ENCODE measurements at regions not wholly inside any gene's neighbourhood (a gene's known extent, or its start where the extent isn't known, plus 50 kb on each side); places are given as distances from the start of the nearest gene placed in this dataset.

DNA sequence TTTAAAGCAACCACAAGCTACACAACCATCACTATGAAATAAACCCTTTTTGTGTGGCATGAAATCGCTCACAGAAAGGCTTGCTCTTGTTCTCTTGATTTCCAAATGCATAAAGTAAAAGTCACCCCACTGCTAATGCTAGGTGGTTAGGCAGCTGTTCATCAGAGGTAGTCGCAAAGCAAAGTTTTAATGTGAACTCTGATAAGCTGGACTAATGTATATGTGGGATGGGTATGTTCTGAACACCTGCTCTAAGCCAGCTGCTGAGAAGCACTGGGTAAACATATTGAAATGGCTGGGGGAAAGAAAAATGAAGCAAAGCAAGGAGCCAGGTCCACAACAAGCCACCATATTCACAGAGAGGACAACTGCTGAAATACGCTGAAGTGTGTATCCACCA lies 142.3 kb downstream of the KLF12 start:
- TF ChIP-seq, protein P1, sequence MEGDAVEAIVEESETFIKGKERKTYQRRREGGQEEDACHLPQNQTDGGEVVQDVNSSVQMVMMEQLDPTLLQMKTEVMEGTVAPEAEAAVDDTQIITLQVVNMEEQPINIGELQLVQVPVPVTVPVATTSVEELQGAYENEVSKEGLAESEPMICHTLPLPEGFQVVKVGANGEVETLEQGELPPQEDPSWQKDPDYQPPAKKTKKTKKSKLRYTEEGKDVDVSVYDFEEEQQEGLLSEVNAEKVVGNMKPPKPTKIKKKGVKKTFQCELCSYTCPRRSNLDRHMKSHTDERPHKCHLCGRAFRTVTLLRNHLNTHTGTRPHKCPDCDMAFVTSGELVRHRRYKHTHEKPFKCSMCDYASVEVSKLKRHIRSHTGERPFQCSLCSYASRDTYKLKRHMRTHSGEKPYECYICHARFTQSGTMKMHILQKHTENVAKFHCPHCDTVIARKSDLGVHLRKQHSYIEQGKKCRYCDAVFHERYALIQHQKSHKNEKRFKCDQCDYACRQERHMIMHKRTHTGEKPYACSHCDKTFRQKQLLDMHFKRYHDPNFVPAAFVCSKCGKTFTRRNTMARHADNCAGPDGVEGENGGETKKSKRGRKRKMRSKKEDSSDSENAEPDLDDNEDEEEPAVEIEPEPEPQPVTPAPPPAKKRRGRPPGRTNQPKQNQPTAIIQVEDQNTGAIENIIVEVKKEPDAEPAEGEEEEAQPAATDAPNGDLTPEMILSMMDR (IDR thresholded peaks at IDR 0.05; ENCODE audit: control insufficient read depth, insufficient read depth, low read depth, low read length, missing control alignments), result no peak
- DNase-seq (ENCODE audit: low read depth), result no peak
- no peak overlapping the region for H3K4me3 ChIP-seq (ENCODE audit: control insufficient read depth, low read depth, low read length)

DNA sequence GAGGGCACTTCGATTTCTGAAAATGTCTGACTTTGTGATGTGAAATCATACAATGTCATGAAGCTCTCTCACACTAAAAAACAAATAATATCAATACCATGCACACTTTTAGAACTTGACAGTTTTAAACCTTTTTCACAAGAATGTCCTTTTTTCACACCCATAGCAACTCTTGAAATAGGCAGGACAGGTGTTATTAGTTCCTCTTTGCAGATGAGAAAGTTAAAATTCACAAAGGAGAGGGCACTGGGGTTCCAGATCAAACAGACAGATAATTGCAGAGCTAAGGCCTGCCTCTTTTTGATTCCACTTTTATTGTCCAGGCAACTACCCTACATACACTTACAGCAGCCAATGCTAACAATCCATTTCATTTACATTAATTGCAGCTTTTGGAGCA lies 142.8 kb downstream of the KLF12 start:
- no peak overlapping the region for H3K4me3 ChIP-seq (ENCODE audit: control insufficient read depth, low read depth, low read length)
- DNase-seq (ENCODE audit: low read depth), result no peak
- TF ChIP-seq, protein P1 (IDR thresholded peaks at IDR 0.05; ENCODE audit: control insufficient read depth, insufficient read depth, low read depth, low read length, missing control alignments), result no peak

DNA sequence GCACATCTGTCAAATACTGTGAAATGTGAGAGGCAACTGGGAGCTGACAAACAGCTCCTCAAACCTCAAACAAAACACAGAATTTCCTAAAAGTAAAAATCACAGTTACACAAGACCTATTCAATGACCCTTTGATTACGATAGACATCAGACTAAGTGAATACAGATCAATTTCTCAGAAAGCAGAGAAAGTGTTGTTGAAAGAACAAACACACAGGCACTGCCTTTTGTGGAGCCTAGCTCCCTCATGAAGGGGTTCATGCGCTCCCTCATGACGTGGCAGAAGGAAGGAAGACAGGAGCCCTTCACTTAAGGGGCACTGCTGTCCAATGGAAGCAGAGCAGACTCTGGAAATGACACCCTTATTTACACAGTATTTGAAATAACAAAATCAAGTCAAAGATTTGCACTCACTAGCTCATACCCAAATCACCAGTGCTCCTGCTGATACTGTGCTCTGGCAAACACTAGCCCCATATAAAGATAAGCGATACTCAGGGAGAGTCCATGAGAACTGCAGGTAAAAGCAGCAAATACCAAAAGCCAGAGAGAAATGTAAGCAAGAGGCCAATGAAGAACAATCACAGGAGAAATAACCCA lies 144.9 kb downstream of the KLF12 start:
- TF ChIP-seq, protein P1 (IDR thresholded peaks at IDR 0.05; ENCODE audit: control insufficient read depth, insufficient read depth, low read depth, low read length, missing control alignments), result no peak
- H3K4me3 ChIP-seq (ENCODE audit: control insufficient read depth, low read depth, low read length), result no peak overlapping the region
- no peak for DNase-seq (ENCODE audit: low read depth)

DNA sequence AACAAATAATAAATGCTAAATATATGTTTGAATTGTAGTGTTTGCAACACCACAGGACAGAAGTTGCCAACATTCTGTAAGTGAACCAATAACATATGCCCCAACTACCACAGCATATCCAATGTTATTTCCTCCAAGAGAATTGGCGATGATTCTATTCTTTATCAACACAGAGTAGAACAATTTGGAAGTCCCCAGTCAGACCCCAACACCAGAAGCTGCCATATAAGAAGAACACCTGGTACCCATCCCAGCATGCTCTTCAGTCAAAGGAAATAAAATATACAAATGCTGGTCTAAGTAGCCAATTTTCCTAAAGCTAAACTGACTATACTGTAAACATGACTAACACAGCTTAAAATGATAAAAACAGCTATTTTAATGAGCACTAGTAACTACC lies 145.7 kb downstream of the KLF12 start:
- TF ChIP-seq, protein P1 (IDR thresholded peaks at IDR 0.05; ENCODE audit: control insufficient read depth, insufficient read depth, low read depth, low read length, missing control alignments), result no peak
- no peak for DNase-seq (ENCODE audit: low read depth)
- no peak overlapping the region for H3K4me3 ChIP-seq (ENCODE audit: control insufficient read depth, low read depth, low read length)

DNA sequence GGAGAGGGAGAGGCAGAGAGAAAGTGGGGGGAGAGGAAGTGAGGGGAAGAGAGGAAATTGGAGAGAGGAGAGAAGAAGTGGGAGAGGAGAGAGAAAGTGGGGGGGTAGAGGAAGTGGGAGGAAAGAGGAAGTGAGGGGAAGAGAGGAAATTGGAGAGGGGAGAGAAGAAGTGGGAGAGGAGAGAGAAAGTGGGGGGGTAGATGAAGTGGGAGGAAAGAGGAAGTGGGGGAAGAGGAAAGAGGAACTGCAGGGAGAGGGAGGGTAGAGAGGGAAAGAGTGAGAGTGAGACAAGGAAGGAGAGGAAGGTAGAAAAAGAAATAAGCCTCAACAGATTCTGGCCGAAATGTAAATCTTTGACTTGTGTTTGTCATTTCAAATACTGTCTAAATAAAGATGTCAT lies 146.6 kb downstream of the KLF12 start:
- TF ChIP-seq, protein P1 (IDR thresholded peaks at IDR 0.05; ENCODE audit: control insufficient read depth, insufficient read depth, low read depth, low read length, missing control alignments), result no peak
- no peak for DNase-seq (ENCODE audit: low read depth)
- H3K4me3 ChIP-seq (ENCODE audit: control insufficient read depth, low read depth, low read length), result no peak overlapping the region

DNA sequence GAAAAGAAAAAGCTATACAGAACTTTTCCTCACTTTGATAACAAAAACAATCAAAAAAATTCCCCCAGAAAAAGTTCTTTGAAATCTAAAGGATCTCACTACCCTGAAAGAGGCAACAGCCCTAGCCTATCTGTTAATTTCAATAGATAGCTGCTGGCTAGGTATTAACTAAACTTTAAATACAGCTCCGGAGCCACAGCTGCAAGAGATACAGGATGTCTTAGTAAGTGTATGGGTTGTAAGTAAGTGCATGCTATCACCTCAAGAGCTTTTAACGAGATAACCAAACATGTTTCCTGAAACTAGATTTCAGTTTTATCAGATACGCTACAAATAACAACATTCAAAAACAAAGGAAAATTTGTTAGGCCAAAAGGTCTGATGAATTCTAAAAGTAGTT lies 148.4 kb downstream of the KLF12 start:
- DNase-seq (ENCODE audit: low read depth), result no peak
- no peak overlapping the region for H3K4me3 ChIP-seq (ENCODE audit: control insufficient read depth, low read depth, low read length)
- TF ChIP-seq, protein P1 (IDR thresholded peaks at IDR 0.05; ENCODE audit: control insufficient read depth, insufficient read depth, low read depth, low read length, missing control alignments), result no peak
